HG03571 (cell line): ENCODE measurements at regions not wholly inside any gene's neighbourhood (a gene's known extent, or its start where the extent isn't known, plus 50 kb on each side); places are given as distances from the start of the nearest gene placed in this dataset.

Experiments
- ATAC-seq: cut with Tn5 transposase; IDR thresholded peaks from one replicate; pipeline ENCODE4 v1.9.1; 2021; ENCODE audit not compliant: unreplicated experiment

DNA sequence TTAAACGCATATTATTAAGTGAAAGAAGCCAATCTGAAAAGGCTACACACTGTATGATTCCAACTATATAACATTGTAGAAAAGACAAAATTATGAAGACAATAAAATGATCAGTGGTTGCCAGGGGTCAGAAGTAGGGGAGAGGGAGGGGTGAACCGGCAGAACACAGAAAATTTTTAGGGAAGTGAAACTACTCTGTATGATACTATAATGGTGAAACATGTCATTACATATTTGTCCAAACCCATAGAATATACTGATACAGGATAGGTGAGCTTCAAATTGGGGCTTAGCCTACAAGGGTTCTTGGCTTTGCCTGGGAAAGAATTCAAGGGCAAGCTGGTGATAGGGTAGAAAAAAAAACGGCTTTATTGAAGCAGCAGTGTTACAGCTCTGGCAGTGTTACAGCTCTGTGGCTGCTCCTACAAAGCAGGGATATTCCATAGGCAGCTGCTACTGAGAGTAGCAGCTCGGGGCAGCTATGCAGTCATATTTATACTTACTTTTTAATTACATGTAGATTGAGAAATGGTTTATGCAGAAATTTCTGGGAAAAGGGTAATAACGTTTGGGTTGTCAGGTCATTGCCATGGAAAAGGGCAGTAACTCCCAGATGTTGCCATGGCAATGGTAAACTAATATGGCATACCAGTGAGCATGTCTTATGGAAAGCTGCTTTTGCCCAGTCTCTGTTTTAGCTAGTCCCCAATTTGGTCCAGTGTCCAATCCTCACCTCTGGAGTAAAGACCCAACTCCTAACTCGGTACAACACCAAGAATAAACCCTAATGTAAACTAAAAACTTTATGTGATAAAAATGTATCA, 125.1 kb upstream of the SLC25A36 start:
- ATAC-seq: peak; percentile 96

DNA sequence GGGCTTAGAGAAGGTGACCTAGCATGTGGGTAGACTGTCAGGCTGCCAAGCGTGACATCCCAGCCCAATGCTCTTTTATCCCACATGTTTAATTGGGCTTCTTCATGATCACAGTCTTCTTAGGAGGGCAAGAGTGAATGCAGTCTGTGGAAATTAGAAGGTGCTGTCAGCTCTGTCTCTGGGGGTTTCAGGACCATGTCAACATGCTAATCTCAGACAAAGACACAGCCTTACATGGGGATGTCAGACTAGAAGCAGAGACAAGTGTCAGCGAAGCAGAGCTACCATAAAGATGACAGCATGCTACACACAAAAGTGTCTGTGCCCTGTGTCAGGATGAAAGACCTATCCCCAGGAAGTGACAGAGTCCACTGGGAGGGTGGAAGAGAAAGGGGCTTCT, 120.1 kb upstream of the SLC25A36 start:
- ATAC-seq: no peak

DNA sequence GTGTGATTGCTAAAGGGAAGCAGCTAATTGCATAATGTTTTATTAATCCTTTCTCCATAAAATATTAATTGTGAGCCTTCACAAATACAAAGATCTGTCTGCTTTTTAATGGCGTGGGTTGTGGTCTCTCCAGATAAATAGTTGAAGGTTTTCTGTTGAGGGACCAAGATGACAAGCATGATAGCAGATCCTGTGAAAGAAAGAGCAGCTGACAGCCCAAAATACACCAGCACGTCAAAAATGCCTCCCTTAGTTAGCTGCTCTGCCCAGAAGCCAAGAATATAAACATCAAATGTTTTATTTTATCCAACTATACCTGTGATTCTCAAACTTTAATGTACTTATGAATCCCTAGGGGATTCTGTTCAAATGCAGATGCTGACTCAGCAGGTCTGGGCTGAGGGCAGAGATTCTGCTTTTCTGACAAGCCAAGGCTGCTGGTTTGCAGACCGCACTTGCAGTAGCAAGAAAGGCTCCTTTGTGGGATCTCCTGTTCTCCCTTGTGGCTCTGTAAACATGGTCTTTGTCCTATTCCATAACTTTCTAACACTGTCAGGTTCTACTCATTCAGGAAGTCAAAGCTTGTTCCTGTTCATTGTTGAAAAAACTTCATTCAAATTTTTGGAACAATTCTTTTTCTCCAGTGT, 119.1 kb upstream of the SLC25A36 start:
- ATAC-seq: no peak

DNA sequence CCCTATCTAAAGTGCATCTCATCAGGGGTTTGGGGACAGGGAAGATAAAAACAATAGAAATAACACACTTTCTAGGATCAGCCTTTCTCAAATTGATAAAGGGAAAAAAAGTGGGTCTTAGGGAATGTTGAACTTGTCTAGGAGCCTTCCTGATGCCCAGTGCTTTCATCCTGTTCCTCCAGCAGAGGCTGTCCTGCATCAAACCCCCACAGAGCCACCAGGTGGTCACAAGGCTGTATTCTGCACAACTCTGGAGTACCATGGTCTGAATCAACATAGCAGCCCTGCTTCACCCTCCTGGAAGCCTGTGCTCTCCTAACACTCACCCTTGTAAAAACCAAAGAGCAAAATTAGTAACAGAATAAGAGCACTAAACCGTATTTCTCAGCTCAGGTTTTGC, 118.5 kb upstream of the SLC25A36 start:
- ATAC-seq: no peak

DNA sequence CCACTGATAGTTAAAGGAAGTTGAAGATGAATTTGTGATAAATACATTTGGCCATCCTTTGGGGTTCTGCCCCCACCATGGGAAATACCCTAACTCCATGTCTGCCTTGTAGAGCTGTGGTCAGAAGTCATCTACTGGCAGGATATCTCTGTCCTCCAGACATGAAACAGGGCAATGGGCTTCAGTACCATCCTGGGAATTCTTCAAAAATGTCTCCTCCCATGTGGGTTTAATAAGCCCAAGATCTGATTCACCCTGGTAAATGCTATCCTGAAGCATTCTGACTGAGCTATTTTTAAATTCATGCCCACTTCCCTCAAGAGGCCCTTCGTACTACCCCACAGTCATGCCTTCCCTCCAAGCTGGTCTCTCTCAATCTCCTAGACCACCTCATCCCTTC, 113.7 kb upstream of the SLC25A36 start:
- no peak for ATAC-seq

DNA sequence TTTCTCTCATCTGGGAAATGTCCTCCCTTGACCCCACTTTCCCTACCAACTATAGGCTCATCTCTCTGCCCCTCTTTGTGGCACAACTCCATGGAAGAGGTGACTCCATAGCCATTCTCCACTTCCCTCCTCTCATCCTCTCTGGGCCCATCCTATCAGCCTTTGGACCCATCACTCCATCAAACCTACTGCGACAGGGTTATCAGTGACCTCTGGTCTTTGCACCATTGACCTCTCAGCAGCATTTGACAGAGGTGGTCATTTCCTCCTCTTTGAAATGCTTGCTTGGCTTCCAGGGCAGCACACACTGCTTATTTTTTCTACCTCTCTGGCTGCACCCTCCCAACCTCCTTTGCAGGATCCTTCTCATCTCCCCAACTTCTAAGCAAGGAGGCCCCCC, 113.1 kb upstream of the SLC25A36 start:
- ATAC-seq: no peak

DNA sequence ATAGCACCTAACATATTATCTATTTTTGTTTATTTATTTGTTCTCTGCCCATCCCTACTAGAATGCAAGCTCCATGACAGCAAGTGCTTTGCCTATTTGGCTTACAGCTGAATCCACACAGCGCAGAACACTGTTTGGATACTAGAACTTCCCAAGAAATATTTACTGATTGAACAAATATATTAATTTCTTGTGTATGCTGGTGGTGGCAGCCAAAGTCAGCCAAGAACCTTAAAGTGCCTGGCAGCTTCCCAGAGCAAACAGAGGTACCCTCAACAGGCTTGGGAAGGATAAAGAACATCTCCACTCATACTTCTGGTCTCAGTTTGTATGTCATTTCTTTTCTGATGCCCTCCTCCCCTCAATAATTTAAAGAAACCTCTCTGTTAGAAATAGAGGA, 111.8 kb upstream of the SLC25A36 start:
- no peak for ATAC-seq

DNA sequence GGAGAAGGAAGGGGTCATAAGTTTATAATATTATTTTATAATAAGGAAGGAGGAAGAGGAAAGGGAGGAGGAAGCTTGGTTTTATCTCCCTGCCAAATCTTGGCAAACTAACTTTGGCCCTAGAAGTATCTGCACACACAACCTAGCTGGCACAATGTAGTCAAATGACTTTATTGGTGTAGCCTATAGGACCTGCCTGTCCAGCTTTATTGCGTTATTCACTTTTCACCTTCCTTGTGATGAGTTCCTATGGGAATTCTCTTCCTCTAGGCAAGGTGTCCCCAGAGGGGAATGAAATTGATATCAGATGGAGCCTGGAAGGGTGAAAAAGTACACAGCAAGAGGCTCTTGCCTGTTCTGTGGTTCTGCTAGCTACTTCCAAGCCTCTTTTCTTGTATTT, 111.2 kb upstream of the SLC25A36 start:
- no peak for ATAC-seq

DNA sequence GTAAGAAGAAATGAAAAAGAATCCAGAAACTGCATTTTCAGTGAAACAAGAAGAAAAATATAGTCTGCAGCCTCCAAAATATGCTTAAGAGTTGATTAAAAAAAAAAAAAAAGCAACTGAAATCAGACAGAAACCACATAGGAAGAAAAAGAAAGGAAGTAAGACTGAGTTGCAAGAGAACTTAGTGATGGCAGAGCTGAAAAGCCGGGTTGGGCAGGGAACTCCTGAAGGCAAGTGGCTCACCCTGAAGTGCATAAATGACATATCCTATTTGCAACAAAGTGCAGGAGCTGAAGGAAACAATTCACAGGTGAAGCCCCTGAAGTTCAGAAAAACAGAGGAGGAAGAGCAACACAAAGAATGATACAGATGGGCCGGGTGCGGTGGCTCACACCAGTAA, 108.8 kb upstream of the SLC25A36 start:
- ATAC-seq: no peak

DNA sequence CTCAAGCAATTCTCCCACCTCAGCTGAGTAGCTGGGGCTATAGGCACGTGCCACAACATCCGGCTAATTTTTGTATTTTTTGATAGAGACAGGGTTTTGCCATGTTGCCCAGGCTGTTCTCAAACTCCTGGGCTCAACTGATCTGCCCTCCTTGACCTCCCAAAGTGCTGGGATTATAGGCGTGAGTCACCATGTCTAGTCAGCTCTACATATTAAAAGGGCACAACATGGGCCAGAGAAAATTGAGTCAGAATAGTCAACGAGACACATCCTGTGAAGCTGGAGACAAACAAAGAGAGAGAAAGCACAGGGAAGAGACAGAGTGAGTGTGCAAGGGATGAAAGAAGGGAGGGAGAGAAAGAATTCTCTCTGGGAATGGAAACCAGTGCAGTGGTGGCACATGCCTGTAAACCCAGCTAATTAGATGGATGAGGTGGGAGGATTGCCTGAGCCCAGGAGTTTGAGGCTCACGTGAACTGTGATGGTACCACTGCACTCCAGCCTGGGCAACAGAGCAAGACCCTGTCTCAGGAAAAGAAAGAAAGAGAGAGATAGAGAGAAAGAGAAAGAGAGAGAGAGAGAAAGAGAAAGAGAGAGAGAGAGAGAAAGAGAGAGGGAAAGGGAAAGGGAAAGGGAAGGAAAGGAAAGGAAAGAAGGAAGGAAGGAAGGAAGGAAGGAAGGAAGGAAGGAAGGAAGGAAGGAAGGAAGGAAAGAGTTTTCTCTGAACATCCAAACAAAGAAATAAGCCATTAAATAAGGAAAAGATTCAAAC, 107.2 kb upstream of the SLC25A36 start:
- ATAC-seq: no peak

DNA sequence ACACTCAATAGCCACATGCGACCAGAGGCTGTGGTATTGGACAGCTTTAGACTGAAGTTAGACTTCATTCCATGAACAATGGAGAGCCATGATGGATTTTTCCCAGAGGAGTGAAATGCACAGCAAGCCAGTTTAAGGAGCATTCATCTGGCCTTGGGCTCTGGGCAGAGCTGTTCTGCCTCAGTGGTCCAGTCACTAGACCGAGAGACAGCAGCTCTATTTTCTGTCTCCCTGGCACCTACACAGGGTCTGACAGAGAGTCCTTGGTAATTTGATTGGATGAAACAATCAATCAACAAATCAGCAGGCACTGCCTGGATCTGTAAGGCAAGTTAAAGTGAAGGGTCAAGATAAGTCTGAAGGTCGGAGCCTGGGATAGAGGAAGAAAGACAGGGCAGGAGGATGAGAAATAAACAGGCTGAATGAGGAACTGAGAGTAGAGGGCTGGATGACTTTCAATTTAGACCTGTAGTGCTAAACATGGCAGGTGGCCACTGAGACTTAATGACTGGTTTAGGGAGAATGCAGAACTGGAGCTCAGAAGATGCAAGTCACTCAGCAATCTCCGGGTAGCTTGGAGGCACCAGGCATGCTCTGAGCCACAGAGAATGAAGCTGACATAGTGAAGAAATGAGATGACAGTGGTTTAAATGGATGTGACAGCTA, 98.5 kb upstream of the SLC25A36 start:
- peak; percentile 97 for ATAC-seq

DNA sequence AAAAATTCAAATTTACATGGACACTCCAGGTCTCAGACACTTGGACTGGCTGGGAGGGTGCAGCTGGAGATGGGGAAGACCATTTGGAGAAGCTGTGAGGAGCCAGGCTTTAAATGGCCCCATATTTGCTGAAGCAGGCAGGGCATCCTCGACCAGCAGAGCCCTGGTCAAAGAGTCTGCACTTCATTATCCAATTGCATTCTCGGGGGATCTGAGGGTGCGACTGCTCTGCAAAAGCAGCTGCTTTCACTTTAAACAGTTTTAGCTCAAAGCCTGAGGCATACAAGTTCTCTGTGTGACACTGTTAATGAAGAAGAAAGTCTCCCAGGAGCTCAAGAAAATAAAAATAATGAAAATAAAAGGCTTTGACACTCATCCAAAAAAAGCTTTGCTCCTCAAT, 98.0 kb upstream of the SLC25A36 start:
- no peak for ATAC-seq

DNA sequence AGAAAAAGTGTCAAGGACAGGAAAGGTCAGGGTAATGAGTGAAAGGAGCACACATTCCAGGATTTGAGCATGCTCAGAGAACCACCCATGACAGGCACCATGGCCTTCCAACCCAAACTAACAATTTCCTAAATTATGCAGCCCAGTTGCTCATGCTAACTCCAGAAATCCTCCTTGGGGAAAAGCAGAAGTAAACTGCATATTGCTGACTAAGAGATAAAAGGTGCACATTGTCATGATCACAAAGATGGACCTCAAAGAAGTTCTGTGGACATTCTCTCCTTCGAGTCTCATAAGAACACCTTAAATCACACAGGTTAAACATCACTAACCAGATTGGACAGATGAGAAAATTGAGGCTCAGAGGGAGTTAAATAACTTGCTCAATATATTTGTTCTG, 97.6 kb upstream of the SLC25A36 start:
- no peak for ATAC-seq

DNA sequence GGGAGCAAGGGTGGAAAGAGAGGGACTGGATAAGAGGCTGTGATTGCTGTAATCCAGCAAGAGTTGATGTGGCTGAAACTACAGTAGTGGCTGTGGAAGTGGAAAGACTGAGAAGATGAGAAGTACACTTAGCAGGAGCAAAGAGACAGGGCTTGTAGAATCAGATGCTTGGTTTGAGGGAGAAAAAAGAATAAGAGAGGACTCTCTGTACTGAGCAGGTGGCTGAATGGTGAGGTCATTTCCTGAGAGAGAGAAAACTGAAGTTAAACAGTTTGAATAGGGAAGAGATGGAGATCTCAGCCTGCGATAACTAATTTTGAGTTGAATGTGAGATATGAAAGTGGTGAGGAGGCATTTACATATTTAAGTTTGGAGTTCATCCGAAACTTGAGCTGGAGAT, 95.8 kb upstream of the SLC25A36 start:
- ATAC-seq: no peak

DNA sequence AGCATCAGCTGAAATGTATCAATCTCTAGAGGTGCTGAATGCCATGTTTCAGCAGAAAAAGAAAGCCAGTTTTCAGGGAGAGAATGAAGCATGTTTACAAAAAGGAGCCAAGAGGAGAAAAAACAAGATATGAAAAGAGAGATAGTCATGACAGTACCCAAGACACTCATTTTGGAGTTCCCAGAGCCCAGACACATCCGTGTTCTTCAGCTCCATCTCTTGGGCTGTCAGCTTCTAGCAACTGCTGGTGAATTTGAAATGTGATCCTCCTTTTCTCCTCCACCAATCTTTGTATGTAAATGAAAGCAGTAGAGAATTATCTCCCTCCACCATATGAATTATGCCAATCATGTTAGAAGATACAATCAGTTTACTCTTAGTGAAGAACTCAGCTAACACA, 93.0 kb upstream of the SLC25A36 start:
- ATAC-seq: no peak

DNA sequence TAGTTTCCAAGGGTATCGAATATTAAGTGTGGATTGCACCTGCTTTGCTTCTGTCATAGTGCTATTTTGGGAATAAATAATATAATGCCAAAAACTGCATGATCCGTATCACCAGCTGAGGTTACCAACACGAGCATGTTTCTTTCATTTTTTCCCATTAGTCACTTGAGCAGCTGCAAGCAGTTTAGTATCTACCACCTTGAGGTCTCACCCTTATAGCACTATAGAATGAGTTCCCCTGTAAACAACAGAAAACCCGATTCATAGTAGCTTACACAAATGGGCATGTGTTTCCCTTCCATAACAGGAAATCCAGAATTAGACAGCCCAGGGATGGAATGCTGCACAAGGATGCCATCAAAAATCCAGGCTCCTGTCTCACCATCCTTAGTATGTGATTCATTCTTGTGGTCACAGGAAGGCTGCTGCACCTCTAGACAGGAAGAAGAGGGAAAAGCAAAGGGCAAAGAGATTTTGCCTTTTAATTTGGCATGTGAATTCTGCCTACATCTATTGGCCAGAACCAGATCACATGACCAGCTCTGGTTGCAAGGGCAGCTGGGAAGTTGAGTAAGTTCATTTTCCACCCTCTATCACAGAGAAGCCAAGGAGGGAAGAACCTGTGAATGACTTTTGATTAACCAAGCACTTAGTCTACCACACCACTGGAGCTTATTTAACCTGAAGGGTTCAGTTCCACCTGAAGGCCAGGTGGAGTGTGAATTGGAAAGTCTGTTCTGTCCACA, 91.3 kb upstream of the SLC25A36 start:
- no peak for ATAC-seq

DNA sequence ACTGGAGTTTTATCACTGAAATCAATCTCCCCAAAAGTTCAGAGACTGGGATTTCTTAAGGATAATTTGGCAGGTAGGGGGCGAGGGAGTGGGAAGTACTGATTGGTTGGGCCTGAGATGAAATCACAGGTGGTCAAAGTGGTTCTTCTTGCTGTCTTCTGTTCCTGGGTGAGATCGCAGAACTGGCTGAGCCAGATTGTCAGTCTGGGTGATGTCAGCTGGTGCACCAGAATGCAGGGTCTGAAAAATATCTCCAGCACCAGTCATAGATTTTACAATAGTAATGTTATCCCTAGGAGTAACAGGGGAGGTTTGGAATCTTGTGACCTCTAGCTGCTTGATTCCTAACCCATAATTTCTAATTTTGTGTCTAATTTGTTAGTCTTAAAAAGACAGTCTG, 86.7 kb upstream of the SLC25A36 start:
- no peak for ATAC-seq

DNA sequence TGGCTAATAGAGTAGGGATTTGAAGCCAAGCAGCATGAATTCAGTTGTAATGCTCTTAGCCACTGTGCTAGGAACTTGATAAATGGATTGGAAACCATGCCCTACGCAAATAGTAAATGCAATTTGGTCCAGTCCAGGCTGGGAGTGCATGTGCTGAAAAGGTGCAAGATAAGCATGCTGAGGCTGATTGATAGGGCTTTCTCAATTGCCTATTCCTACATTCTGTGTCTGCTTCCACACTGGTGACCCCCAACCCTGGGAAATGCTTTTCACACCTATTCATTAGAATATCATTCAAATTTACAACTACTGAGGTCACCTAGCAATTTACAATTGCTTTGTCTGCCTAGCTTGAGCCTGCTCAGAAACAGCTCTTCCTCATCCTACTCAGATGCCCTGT, 84.7 kb upstream of the SLC25A36 start:
- no peak for ATAC-seq

DNA sequence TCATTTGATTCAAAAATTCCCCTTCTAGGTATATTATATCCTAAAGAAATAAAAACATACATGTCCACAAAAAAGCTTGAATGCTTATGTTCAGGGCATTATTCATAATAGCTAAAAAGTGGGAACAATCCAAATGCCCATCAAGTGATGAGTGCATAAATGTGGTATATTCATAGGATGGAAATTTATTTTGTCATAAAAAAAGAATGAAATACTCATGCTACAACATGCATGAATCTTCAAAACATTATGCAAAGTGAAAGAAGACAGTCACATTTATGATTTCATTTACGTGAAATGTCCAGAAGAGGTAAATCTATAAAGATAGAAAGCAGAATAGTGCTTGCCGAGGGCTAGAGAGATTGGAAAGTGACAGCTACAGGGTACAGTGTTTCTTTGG, 83.6 kb upstream of the SLC25A36 start:
- ATAC-seq: no peak

DNA sequence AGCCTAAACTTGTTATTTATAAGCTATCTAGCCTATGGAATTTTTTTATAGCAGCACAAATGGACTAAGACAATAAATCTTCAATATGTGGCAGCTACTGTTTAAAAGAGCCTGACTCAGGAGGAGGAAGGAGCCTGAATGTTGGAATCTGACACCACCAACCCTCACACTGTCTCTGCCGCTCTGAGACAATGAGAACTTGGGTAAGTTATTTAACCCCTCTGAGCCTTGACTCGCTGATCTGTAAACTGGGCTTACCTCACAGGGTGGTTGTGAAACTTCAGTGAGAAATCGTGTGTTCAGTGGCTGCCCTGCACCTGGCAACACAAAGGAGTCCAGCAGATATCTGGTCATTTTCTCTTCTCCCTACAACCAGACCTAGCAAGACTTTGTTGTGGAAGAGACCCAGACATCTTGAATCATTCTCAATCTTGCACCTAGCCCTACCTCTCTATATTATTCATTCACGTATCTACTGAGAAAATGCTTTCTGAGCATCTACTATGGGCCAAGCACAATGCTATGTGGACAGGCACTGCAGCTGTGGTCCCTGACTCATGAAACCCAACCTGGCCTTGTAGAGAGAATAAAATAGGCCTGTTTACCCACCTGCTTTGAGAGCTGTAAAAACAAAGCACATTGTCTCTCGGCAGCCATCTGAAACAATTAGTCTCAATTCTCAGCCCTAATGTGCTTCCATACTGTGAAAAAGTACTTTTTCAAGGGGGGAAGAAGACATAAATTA, 81.9 kb upstream of the SLC25A36 start:
- no peak for ATAC-seq
